Liver (tissue), 8 donors: ENCODE measurements at regions not wholly inside any gene's neighbourhood (a gene's known extent, or its start where the extent isn't known, plus 50 kb on each side); places are given as distances from the start of the nearest gene placed in this dataset.

Experiments
- DNase-seq: peaks from one replicate; pipeline ENCODE4 v3.0.0-alpha.2; 2017; ENCODE audit warnings: low spot score
- H3K27ac ChIP-seq, 2 donors: one replicate each; pipeline ENCODE4 v1.7.0; 2013; ENCODE audit warnings: inconsistent platforms in 2 of 2, low read length in 2 of 2, control low read depth in 1 of 2, low read depth in 1 of 2, mild to moderate bottlenecking in 1 of 2
- H3K27me3 ChIP-seq, 4 donors: one replicate each; pipeline versions ENCODE4 v1.6.1 to v1.7.0; 2013; ENCODE audit warnings: low read length in 3 of 4, inconsistent platforms in 1 of 4, mild to moderate bottlenecking in 1 of 4, moderate library complexity in 1 of 4; ENCODE audit not compliant: control insufficient read depth in 4 of 4, insufficient read depth in 4 of 4
- H3K36me3 ChIP-seq, 4 donors: one replicate each; pipeline versions ENCODE4 v1.6.1 to v1.7.0; 2013; ENCODE audit warnings: low read length in 3 of 4, mild to moderate bottlenecking in 3 of 4, low read depth in 1 of 4, moderate library complexity in 1 of 4; ENCODE audit not compliant: control insufficient read depth in 4 of 4, insufficient read depth in 3 of 4
- H3K4me1 ChIP-seq, 4 donors: one replicate each; pipeline versions ENCODE4 v1.6.1 to v1.7.0; 2013; ENCODE audit warnings: low read length in 3 of 4, mild to moderate bottlenecking in 3 of 4, moderate library complexity in 1 of 4; ENCODE audit not compliant: control insufficient read depth in 4 of 4, insufficient read depth in 4 of 4
- H3K4me3 ChIP-seq, 3 donors: one replicate each; pipeline versions ENCODE4 v1.6.1 to v1.7.0; 2013; ENCODE audit warnings: low read length in 3 of 3, control low read depth in 1 of 3, low read depth in 1 of 3, mild to moderate bottlenecking in 1 of 3
- H3K9ac ChIP-seq, 2 donors: one replicate each; pipeline ENCODE4 v1.7.0; 2013; ENCODE audit warnings: low read length in 2 of 2, mild to moderate bottlenecking in 2 of 2, moderate library complexity in 2 of 2, control low read depth in 1 of 2, low read depth in 1 of 2
- H3K9me3 ChIP-seq, 4 donors: one replicate each; pipeline versions ENCODE4 v1.6.1 to v1.7.0; 2013; ENCODE audit warnings: low read length in 3 of 4; ENCODE audit not compliant: control insufficient read depth in 4 of 4
- CTCF ChIP-seq: fragments of 150-350 bp; IDR thresholded peaks from 2 replicates; pipeline ENCODE4 v1.5.1; 2017; ENCODE audit warnings: improper control_type of control experiment, low read depth, low read length; ENCODE audit not compliant: missing input control
- FOXA1 ChIP-seq: IDR thresholded peaks from 2 replicates; pipeline ENCODE4 v1.6.1; 2016; ENCODE audit warnings: antibody characterized with exemption
- FOXA2 ChIP-seq: IDR thresholded peaks from 2 replicates; pipeline ENCODE4 v1.6.1; 2016; ENCODE audit warnings: antibody characterized with exemption
- GABPA ChIP-seq, 2 donors: IDR thresholded peaks in 1 of 2; conservative IDR thresholded peaks in 1 of 2; 2 replicates each; pipeline ENCODE4 v1.6.1; 2016; ENCODE audit warnings: antibody characterized with exemption in 2 of 2, mild to moderate bottlenecking in 1 of 2, moderate library complexity in 1 of 2
- HNF4A ChIP-seq, 2 donors: conservative IDR thresholded peaks; 2 replicates each; pipeline ENCODE4 v1.6.1; 2016; ENCODE audit warnings: antibody characterized with exemption in 2 of 2, mild to moderate bottlenecking in 2 of 2
- HNF4G ChIP-seq: IDR thresholded peaks from 2 replicates; pipeline ENCODE4 v1.6.1; 2016; ENCODE audit warnings: antibody characterized with exemption
- JUND ChIP-seq, 2 donors: IDR thresholded peaks; 2 replicates each; pipeline ENCODE4 v1.6.1; 2016; ENCODE audit warnings: antibody characterized with exemption in 2 of 2
- NR2F2 ChIP-seq: IDR thresholded peaks from 2 replicates; pipeline ENCODE4 v1.6.1; 2016; ENCODE audit warnings: antibody characterized with exemption
- RAD21 ChIP-seq, 2 donors: IDR thresholded peaks; 2 replicates each; pipeline ENCODE4 v1.6.1; 2016; ENCODE audit warnings: antibody characterized with exemption in 2 of 2, mild to moderate bottlenecking in 2 of 2
- RXRA ChIP-seq, 2 donors: IDR thresholded peaks; 2 replicates each; pipeline ENCODE4 v1.6.1; 2017 to 2018; ENCODE audit warnings: antibody characterized with exemption in 2 of 2, mild to moderate bottlenecking in 1 of 2
- SP1 ChIP-seq: IDR thresholded peaks from 2 replicates; pipeline ENCODE4 v1.6.1; 2018; ENCODE audit warnings: antibody characterized with exemption, mild to moderate bottlenecking
- TAF1 ChIP-seq: conservative IDR thresholded peaks from 2 replicates; pipeline ENCODE4 v1.6.1; 2016; ENCODE audit warnings: antibody characterized with exemption, mild to moderate bottlenecking
- YY1 ChIP-seq: IDR thresholded peaks from 2 replicates; pipeline ENCODE4 v1.6.1; 2016; ENCODE audit warnings: antibody characterized with exemption, mild to moderate bottlenecking
- WGBS: extraction: QIAGEN DNeasy Blood & Tissue Kit; methylation state at CpG from one replicate; pipeline ENCODE4 v1.1.7; 2013; 5-methylcytosine and 5-hydroxymethylcytosine counted together
- TF ChIP-seq, protein P1 (sequence below): IDR thresholded peaks from 2 replicates; pipeline ENCODE4 v1.6.1; 2016; ENCODE audit warnings: antibody characterized with exemption, mild to moderate bottlenecking
- TF ChIP-seq, protein P2 (sequence below): IDR thresholded peaks from 2 replicates; pipeline ENCODE4 v1.6.1; 2016; ENCODE audit warnings: antibody characterized with exemption
- TF ChIP-seq, protein P3 (sequence below): IDR thresholded peaks from 2 replicates; pipeline ENCODE4 v1.6.1; 2016; ENCODE audit warnings: antibody characterized with exemption
- donor health status: healthy.
- donor health status: healthy.
- donor health status: healthy.
- donor health status: healthy.
- donor health status: healthy.

DNA sequence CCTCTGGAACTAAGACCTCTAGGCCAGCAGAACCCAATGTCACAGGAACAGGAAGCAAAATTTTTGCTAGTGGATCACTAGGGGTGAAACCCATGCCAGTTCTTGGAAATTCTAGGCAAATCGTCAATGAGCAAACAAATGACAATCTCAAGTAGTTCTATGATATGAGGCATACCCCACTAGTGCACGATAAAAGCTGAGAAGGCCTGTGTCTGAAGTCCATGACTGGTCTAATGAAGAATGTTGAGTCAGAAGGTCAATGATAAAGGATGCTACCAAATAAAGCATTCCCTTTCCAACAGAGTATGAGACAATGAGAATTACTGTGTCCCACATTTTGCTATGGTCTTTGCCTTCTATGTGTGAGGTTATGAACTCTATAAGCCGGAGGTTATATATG lies 149.4 kb upstream of the NOX3 start (continued):
- TF ChIP-seq, protein P1, sequence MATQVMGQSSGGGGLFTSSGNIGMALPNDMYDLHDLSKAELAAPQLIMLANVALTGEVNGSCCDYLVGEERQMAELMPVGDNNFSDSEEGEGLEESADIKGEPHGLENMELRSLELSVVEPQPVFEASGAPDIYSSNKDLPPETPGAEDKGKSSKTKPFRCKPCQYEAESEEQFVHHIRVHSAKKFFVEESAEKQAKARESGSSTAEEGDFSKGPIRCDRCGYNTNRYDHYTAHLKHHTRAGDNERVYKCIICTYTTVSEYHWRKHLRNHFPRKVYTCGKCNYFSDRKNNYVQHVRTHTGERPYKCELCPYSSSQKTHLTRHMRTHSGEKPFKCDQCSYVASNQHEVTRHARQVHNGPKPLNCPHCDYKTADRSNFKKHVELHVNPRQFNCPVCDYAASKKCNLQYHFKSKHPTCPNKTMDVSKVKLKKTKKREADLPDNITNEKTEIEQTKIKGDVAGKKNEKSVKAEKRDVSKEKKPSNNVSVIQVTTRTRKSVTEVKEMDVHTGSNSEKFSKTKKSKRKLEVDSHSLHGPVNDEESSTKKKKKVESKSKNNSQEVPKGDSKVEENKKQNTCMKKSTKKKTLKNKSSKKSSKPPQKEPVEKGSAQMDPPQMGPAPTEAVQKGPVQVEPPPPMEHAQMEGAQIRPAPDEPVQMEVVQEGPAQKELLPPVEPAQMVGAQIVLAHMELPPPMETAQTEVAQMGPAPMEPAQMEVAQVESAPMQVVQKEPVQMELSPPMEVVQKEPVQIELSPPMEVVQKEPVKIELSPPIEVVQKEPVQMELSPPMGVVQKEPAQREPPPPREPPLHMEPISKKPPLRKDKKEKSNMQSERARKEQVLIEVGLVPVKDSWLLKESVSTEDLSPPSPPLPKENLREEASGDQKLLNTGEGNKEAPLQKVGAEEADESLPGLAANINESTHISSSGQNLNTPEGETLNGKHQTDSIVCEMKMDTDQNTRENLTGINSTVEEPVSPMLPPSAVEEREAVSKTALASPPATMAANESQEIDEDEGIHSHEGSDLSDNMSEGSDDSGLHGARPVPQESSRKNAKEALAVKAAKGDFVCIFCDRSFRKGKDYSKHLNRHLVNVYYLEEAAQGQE = no peak

GRCh38 chr6:155599561-155599960 lies 143.9 kb upstream of the NOX3 start:
- H3K9me3 ChIP-seq = no peaks in the 10 kb centered on the region
- no peak overlapping the region for H3K9ac ChIP-seq
- WGBS = 44% methylated on average over 3 of the region's 3 CpGs
- H3K27me3 ChIP-seq = no peaks in the 10 kb centered on the region
- no peak overlapping the region for H3K4me3 ChIP-seq
- H3K4me1 ChIP-seq = no peaks in the 10 kb centered on the region
- H3K27ac ChIP-seq = no peak overlapping the region
- no peak for TF ChIP-seq TAF1
- TF ChIP-seq, protein P2, sequence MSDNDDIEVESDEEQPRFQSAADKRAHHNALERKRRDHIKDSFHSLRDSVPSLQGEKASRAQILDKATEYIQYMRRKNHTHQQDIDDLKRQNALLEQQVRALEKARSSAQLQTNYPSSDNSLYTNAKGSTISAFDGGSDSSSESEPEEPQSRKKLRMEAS = no peak
- TF ChIP-seq YY1 = no peak
- TF ChIP-seq HNF4A (conservative IDR thresholded peaks at IDR 0.05) = no peak
- TF ChIP-seq NR2F2 = no peak
- no peak for TF ChIP-seq RAD21 (IDR thresholded peaks at IDR 0.05)
- no peak for TF ChIP-seq GABPA (IDR thresholded peaks at IDR 0.05 in 1 of 2, conservative IDR thresholded peaks at IDR 0.05 in 1 of 2)
- no peak for TF ChIP-seq FOXA1
- TF ChIP-seq, protein P1 = no peak
- no peak for TF ChIP-seq RXRA (IDR thresholded peaks at IDR 0.05)
- TF ChIP-seq, protein P3, sequence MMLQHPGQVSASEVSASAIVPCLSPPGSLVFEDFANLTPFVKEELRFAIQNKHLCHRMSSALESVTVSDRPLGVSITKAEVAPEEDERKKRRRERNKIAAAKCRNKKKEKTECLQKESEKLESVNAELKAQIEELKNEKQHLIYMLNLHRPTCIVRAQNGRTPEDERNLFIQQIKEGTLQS = no peak
- TF ChIP-seq JUND (IDR thresholded peaks at IDR 0.05) = no peak
- no peak for TF ChIP-seq FOXA2
- no peak for TF ChIP-seq SP1
- TF ChIP-seq CTCF = no peak
- no peak for TF ChIP-seq HNF4G
- no peaks in the 10 kb centered on the region for H3K36me3 ChIP-seq
- no peak for DNase-seq
